HG03039 (cell line): ENCODE measurements at regions not wholly inside any gene's neighbourhood (a gene's known extent, or its start where the extent isn't known, plus 50 kb on each side); places are given as distances from the start of the nearest gene placed in this dataset.

ENCODE experiments used
- ATAC-seq: cut with Tn5 transposase; IDR thresholded peaks from one replicate; pipeline ENCODE4 v1.9.1; 2021; ENCODE audit warnings: mild to moderate bottlenecking, moderate library complexity; ENCODE audit not compliant: unreplicated experiment

- no peak for ATAC-seq
Observed at GRCh38 chr4:80124246-80125211, 51.5 kb upstream of the ANTXR2 start.
